ENCODE measurements at regions not wholly inside any gene's neighbourhood (a gene's known extent, or its start where the extent isn't known, plus 50 kb on each side); places are given as distances from the start of the nearest gene placed in this dataset.

DNA sequence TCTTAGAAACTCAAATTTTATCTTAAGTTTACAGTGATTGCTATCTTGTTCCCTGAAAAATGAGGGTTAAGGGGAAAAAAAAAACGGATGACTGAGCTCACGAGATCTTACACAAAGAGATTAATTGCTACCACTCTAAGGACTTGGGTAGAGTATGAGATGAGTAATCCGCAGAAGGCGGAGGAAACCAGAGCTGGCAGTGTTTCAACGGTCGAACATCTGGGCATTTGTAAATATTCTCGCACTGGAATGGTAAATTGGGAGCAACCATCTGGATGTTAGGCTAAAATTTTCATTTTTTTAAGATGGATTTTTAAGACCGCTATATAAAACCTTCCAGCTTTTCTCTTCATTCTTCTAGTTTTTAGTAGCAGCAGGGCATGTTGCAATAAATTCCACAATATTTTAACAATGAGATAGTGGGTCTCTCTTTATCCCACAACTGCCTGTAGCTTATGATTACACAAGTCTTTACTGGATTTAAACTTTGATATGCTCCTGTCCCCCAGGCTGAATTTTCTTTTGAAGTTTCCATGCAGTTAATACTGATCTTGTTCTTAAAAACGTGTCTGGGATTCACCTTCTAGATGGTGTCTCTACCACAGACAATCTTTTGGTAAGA lies 1324.1 kb downstream of the AACS start:
- no peak for DNase-seq
- in situ Hi-C loops (cut with HindIII; ENCODE audit: low pct_ligation_motif_present, low pct_unique_long_range_greater_than_20kb, low sequenced_read_pairs) = no loop called here

GRCh38 chr12:126389961-126390360 lies 1324.7 kb downstream of the AACS start:
- in situ Hi-C loops (cut with HindIII; ENCODE audit: low pct_ligation_motif_present, low pct_unique_long_range_greater_than_20kb, low sequenced_read_pairs) = no loop called here
- DNase-seq = no peak

GRCh38 chr12:126390969-126391566 lies 1325.8 kb downstream of the AACS start:
- in situ Hi-C loops (cut with HindIII; ENCODE audit: low pct_ligation_motif_present, low pct_unique_long_range_greater_than_20kb, low sequenced_read_pairs) = no loop called here
- DNase-seq = no peak

DNA sequence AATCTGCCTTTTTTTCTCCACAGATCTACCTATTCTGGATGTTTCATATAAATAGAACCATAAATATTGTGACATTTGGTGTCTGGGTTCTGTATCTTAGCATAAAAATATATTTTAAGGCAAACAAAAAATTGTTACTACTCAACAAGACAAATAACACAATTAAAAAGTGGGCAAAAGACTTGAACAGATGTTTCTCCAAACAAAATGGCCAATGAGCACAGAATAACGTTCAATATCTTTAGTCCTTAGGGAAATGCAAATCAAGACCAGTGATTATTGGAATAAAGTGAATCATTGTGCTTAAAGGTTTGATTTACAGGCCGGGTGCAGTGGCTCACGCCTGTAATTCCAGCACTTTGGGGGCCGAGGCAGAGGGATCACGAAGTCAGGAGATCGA lies 1331.3 kb downstream of the AACS start:
- in situ Hi-C loops (cut with HindIII; ENCODE audit: low pct_ligation_motif_present, low pct_unique_long_range_greater_than_20kb, low sequenced_read_pairs) = no loop called here
- DNase-seq = no peak

GRCh38 chr12:126397071-126397581 lies 1331.9 kb downstream of the AACS start:
- in situ Hi-C loops (cut with HindIII; ENCODE audit: low pct_ligation_motif_present, low pct_unique_long_range_greater_than_20kb, low sequenced_read_pairs) = no loop called here
- no peak for DNase-seq

- no peak for DNase-seq
- in situ Hi-C loops (cut with HindIII; ENCODE audit: low pct_ligation_motif_present, low pct_unique_long_range_greater_than_20kb, low sequenced_read_pairs) = no loop called here
Observed at GRCh38 chr12:126397660-126398059, 1332.4 kb downstream of the AACS start.

- DNase-seq = no peak
- in situ Hi-C loops (cut with HindIII; ENCODE audit: low pct_ligation_motif_present, low pct_unique_long_range_greater_than_20kb, low sequenced_read_pairs) = no loop called here
Observed at GRCh38 chr12:126400831-126401230, 1335.6 kb downstream of the AACS start.

DNA sequence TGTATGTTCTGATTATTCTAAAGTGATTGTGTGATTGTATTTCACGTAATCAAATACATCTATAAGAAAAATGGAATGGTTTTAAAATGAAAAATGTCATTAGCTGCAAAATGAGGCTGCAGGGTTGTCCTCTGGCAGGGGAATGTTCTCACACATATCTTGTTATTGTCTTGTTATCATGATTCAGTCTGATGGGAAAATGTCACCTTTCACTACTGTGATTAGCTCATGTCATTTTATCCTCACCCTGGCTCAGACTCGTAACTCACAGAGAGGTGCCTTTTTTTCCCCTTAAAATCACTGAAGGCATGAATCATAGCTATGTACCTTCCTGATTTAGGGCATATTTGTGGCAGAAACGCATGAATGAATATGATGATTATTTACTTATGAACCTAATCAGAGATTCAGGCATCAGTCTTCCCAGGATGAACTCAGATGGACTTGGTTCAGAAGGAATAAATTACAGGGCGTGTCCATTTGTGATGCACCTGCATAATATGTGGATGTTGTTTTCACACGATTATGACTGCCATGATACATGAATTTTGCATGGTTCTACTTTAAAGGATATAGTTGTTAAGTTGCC lies 1339.2 kb downstream of the AACS start:
- in situ Hi-C loops (cut with HindIII; ENCODE audit: low pct_ligation_motif_present, low pct_unique_long_range_greater_than_20kb, low sequenced_read_pairs) = no loop called here
- DNase-seq = no peak

GRCh38 chr12:126418400-126418799 lies 1353.2 kb downstream of the AACS start:
- in situ Hi-C loops (cut with HindIII; ENCODE audit: low pct_ligation_motif_present, low pct_unique_long_range_greater_than_20kb, low sequenced_read_pairs) = no loop called here

GRCh38 chr12:126419131-126419530 lies 1353.9 kb downstream of the AACS start:
- DNase-seq = no peak
- in situ Hi-C loops (cut with HindIII; ENCODE audit: low pct_ligation_motif_present, low pct_unique_long_range_greater_than_20kb, low sequenced_read_pairs) = no loop called here

More at GRCh38 chr12:126418400-126418799, 1353.2 kb downstream of the AACS start:
- no peak for DNase-seq

DNA sequence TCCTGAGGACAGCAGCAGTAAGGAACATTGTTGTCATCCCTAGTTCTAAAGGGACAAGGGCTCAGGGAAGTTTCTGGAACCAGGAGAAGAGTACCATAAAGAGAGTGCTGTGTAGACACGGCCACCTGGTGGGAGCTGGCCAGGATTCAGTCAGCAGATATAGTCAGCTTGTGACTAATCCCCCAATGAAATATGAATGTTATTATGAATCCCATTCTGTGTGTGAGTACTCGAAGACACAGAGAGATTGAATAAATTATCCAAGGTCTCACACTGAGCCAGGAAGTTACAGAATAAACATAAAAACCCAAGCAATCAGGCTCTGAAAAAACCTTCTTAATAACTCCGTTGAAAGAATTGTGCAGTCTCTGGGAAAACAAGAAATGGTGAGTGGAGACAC lies 1359.5 kb downstream of the AACS start:
- in situ Hi-C loops (cut with HindIII; ENCODE audit: low pct_ligation_motif_present, low pct_unique_long_range_greater_than_20kb, low sequenced_read_pairs) = no loop called here
- DNase-seq = no peak

- in situ Hi-C loops (cut with HindIII; ENCODE audit: low pct_ligation_motif_present, low pct_unique_long_range_greater_than_20kb, low sequenced_read_pairs) = no loop called here
- DNase-seq = no peak
Observed at GRCh38 chr12:126425264-126425663, 1360.0 kb downstream of the AACS start.

DNA sequence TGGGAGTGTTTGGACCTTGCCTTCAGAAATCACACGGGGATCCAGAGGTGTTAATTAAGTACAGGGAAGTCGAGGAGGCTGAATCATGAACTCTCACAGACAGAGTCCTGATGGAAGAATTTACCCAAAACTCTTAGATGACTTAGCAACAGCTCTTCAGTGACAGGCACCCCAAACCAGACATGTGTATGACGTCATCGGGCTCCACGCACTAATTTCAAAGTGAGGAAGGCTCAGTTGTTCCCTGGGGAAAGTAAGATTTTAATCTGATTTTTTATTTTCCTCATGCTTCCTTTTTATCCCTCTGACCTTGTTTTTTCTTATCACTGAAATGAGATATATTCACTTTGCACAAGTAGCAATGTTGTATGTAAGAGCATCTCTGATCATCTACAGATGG lies 1363.5 kb downstream of the AACS start:
- in situ Hi-C loops (cut with HindIII; ENCODE audit: low pct_ligation_motif_present, low pct_unique_long_range_greater_than_20kb, low sequenced_read_pairs) = no loop called here
- DNase-seq = no peak

- in situ Hi-C loops (cut with HindIII; ENCODE audit: low pct_ligation_motif_present, low pct_unique_long_range_greater_than_20kb, low sequenced_read_pairs) = no loop called here
- DNase-seq = no peak
Observed at GRCh38 chr12:126430921-126431320, 1365.7 kb downstream of the AACS start.

DNA sequence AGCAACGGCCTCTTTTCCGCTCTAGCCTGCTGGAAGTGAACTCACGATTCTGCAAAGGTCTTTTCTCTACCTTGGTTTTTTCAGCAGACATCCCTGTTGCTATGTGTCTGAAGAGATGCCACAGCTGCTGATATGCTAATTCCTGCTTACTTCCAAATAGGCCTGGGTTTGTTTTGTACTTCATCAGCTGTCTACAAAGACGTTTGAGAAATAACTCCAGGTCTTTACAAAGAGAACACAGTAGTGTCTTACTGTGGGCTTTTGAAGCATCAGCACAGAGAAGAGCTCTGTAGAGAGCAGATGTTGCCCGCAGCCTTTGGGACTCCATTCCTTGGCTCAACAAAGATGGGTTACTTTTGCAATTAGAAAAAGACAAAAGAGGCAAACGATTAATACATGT lies 1366.5 kb downstream of the AACS start:
- in situ Hi-C loops (cut with HindIII; ENCODE audit: low pct_ligation_motif_present, low pct_unique_long_range_greater_than_20kb, low sequenced_read_pairs) = no loop called here
- no peak for DNase-seq

- in situ Hi-C loops (cut with HindIII; ENCODE audit: low pct_ligation_motif_present, low pct_unique_long_range_greater_than_20kb, low sequenced_read_pairs) = no loop called here
- no peak for DNase-seq
Observed at GRCh38 chr12:126432780-126433179, 1367.5 kb downstream of the AACS start.

DNA sequence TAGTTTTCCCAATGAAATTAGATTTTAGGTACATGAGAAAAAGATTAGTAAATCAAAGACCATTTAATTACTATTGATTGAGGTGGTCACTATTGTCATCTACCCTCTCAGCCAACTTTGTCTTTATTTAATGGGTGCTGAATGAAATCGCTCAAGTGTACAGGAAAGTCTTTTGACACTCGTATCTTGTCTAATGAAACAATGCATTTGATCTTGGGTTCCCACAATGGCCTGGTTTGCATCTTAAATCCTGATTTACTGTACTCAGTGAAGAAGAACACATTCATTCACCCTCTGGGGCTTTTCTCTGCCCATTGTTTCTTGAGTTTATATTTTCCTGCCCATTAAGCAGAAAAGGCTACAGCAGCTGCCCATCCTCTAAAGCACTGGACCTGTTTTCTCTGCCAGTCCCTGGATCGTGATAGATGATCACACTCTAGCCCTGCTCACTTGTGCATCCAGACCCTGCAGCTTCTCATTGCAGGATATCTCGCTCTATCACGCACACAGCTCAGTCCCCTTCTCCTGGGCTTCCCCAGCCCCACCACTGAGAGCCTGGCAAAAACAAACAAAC lies 1369.3 kb downstream of the AACS start:
- DNase-seq = no peak
- in situ Hi-C loops (cut with HindIII; ENCODE audit: low pct_ligation_motif_present, low pct_unique_long_range_greater_than_20kb, low sequenced_read_pairs) = no loop called here

GRCh38 chr12:126436041-126436440 lies 1370.8 kb downstream of the AACS start:
- in situ Hi-C loops (cut with HindIII; ENCODE audit: low pct_ligation_motif_present, low pct_unique_long_range_greater_than_20kb, low sequenced_read_pairs) = no loop called here
- no peak for DNase-seq

DNA sequence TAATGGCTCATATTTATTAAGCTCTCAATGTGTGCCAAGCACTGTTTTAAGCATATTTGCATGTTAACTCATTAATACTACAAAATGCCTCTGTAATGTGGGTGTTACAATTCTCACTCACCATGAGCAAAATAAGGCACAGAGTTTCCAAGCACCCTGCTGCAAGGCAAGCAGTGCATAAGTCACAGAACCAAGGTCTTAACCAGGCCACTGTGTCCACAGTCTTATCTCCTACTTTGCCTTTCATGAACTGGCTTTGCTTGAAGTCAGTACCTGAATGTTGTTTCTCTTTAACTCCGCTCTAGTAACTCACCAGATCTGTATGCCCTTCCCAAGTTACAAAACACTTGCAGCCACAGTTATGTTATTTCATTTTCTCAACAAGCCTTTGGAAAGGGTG lies 1372.7 kb downstream of the AACS start:
- no peak for DNase-seq
- in situ Hi-C loops (cut with HindIII; ENCODE audit: low pct_ligation_motif_present, low pct_unique_long_range_greater_than_20kb, low sequenced_read_pairs) = no loop called here

DNA sequence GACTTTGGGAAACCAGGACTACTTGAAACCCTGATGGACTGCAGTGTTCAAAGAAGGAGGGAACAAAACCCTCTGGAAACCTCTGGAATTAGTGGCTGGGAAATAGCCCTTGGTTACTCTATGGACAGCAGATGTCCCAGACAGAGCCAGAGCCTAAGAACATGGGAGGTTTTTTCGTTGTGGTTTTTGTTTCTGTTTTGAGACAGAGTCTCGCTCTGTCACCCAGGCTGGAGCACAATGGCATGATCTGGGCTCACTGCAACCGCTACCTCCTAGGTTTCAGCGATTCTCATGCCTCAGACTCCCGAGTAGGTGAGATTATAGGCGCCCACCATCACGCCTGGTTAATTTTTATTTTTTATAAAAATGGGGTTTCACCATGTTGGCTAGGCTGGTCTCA lies 1378.7 kb downstream of the AACS start:
- in situ Hi-C loops (cut with HindIII; ENCODE audit: low pct_ligation_motif_present, low pct_unique_long_range_greater_than_20kb, low sequenced_read_pairs) = no loop called here
- DNase-seq = no peak

All from ACHN (cell line).